ENCODE measurements at regions not wholly inside any gene's neighbourhood (a gene's known extent, or its start where the extent isn't known, plus 50 kb on each side); places are given as distances from the start of the nearest gene placed in this dataset.

DNA sequence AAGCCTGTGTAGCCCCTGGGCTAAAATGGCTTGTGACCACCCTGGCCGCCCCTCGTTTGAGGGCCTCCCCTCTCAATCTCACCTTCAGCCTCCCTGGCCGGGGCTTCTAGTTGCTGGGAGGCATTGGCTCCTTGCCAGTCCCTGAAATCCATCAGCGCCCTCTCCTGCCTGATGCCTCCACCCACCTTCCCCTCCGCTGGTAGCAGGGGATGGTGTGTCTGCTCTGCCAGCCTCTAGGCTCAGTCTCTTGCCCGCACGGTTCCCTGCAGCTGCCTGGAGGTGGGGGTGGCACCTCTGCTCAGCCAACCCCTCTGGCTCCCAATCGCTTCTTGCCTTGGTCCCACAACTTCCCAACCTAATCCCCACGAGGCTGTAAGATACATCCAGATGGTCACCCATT, 167.9 kb downstream of the PHETA1 start:
- TF ChIP-seq SP1 (CRISPR knock-in tag; conservative IDR thresholded peaks at IDR 0.05) = no peak
- no peak for TF ChIP-seq TEAD1 (CRISPR knock-in tag; IDR thresholded peaks at IDR 0.05)
- TF ChIP-seq, protein P1, sequence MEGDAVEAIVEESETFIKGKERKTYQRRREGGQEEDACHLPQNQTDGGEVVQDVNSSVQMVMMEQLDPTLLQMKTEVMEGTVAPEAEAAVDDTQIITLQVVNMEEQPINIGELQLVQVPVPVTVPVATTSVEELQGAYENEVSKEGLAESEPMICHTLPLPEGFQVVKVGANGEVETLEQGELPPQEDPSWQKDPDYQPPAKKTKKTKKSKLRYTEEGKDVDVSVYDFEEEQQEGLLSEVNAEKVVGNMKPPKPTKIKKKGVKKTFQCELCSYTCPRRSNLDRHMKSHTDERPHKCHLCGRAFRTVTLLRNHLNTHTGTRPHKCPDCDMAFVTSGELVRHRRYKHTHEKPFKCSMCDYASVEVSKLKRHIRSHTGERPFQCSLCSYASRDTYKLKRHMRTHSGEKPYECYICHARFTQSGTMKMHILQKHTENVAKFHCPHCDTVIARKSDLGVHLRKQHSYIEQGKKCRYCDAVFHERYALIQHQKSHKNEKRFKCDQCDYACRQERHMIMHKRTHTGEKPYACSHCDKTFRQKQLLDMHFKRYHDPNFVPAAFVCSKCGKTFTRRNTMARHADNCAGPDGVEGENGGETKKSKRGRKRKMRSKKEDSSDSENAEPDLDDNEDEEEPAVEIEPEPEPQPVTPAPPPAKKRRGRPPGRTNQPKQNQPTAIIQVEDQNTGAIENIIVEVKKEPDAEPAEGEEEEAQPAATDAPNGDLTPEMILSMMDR (IDR thresholded peaks at IDR 0.05) = no peak
- TF ChIP-seq CREM (CRISPR knock-in tag; IDR thresholded peaks at IDR 0.05) = no peak
- no peak for TF ChIP-seq FOXJ3 (CRISPR knock-in tag; IDR thresholded peaks at IDR 0.05; ENCODE audit: borderline replicate concordance)
- no peak for TF ChIP-seq ZNF416 (CRISPR knock-in tag; IDR thresholded peaks at IDR 0.05)
